22Rv1 (cell line): ENCODE measurements at regions not wholly inside any gene's neighbourhood (a gene's known extent, or its start where the extent isn't known, plus 50 kb on each side); places are given as distances from the start of the nearest gene placed in this dataset.
"Not testable (repeated sequence)": the region's sequence is repeated elsewhere in the genome, so short reads cannot be mapped to it uniquely, and the experiment has no call there.

Source experiments
- H3K27ac ChIP-seq: fragments of 450-650 bp; 2 replicates; pipeline ENCODE4 v1.5.1; 2017
- CTCF ChIP-seq: fragments of 450-650 bp; IDR thresholded peaks from 2 replicates; pipeline ENCODE4 v1.5.1; 2017; ENCODE audit warnings: mild to moderate bottlenecking
- ZFX ChIP-seq: fragments of 450-650 bp; IDR thresholded peaks from 2 replicates; pipeline ENCODE4 v1.6.1; 2017; ENCODE audit warnings: antibody characterized with exemption, borderline replicate concordance

DNA sequence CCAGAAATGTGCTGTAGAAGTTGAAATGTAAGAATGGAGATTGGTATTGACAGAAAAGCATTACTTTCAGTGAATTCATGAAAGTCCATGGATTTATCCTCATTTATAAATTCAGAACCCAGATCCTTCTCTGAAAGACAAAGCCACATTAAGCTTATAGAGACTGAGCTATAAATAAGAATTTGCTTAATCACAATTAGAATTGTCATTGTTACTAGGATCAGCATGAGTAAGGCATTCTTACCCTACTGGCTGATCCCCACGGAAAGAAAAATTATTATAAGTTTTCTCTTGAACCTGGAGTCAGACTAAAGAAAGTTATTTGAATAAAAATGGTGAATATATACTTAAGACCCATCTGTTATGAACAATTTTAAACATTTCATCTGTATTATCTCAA lies 199.2 kb upstream of the DTNA start:
- H3K27ac ChIP-seq = no peak overlapping the region
- TF ChIP-seq CTCF (no peak), ZFX (no peak)

GRCh38 chr18:34511435-34511834 lies 198.7 kb upstream of the DTNA start:
- no peak overlapping the region for H3K27ac ChIP-seq
- TF ChIP-seq CTCF (no peak), ZFX (no peak)

- no peak for TF ChIP-seq CTCF
- no peak for TF ChIP-seq ZFX
- no peak overlapping the region for H3K27ac ChIP-seq
These were observed 198.2 kb upstream of the DTNA start for GRCh38 chr18:34511879-34512278.

DNA sequence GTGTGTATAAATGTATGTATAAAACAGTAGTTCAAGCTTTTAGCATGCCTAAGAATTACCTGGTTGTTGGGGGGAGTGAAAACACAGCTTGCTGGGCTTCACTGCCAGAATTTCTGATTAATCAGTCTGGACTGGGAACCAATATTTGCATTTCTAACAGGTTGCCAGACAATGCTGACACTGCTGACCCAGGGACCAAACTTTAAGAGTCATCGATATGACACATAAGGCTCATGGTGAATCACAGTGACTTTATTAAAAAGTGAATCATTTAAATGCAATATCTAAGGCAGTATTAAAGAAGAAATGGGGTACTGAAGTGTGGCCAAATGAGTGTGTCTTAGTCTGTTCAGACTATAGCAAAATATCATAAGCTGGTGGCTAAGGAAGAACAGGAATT lies 195.9 kb upstream of the DTNA start:
- TF ChIP-seq ZFX (no peak), CTCF (no peak)
- H3K27ac ChIP-seq = no peak overlapping the region

GRCh38 chr18:34514957-34515356 lies 195.1 kb upstream of the DTNA start:
- no peak for TF ChIP-seq ZFX
- no peak for TF ChIP-seq CTCF

DNA sequence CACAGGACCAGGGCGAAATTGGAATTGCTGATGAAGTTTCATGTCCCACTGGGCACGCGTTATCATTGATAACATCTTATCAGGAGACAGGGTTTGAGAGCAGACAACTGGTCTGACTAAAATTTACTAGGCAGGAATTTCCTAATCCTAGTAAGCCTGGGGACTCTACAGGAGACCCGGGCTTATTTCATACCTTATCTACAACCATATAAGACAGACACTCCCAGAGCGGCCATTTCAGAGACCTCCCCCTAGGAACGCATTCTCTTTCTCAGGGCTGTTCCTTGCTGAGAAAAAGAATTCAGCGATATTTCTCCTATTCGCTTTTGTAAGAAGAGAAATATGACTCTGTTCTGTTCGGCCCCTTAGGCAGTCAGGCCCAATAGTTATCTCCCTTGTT lies 193.7 kb upstream of the DTNA start:
- not testable (repeated sequence) for H3K27ac ChIP-seq

More at GRCh38 chr18:34514957-34515356, 195.1 kb upstream of the DTNA start:
- no peak overlapping the region for H3K27ac ChIP-seq

- H3K27ac ChIP-seq = not testable (repeated sequence)
These were observed 193.1 kb upstream of the DTNA start for GRCh38 chr18:34516996-34517395.

GRCh38 chr18:34521040-34521439 lies 189.1 kb upstream of the DTNA start:
- no peak overlapping the region for H3K27ac ChIP-seq
- TF ChIP-seq ZFX = no peak
- TF ChIP-seq CTCF = no peak

- no peak overlapping the region for H3K27ac ChIP-seq
- TF ChIP-seq CTCF (no peak), ZFX (no peak)
These were observed 187.5 kb upstream of the DTNA start for GRCh38 chr18:34522603-34523002.
